ENCODE measurements at regions not wholly inside any gene's neighbourhood (a gene's known extent, or its start where the extent isn't known, plus 50 kb on each side); places are given as distances from the start of the nearest gene placed in this dataset.

- H2AFZ ChIP-seq (ENCODE audit: low read depth, low read length) = no peak overlapping the region
- FAIRE-seq (no peak), DNase-seq (ENCODE audit: low read depth, low spot score) (no peak)
- H3K4me2 ChIP-seq (ENCODE audit: insufficient read depth, low read length) = no peak overlapping the region
- TF ChIP-seq GATA2 (IDR thresholded peaks at IDR 0.05; ENCODE audit: insufficient read depth, insufficient read length, low read depth, low read length) (no peak), JUN (IDR thresholded peaks at IDR 0.05; ENCODE audit: borderline replicate concordance, insufficient read depth, insufficient read length, low read depth) (no peak), POLR2A (IDR thresholded peaks at IDR 0.05; ENCODE audit: low read depth, low read length) (no peak), MAX (IDR thresholded peaks at IDR 0.05; ENCODE audit: insufficient read depth, insufficient read length) (no peak), EZH2 (IDR thresholded peaks at IDR 0.05; ENCODE audit: borderline replicate concordance, low read depth, low read length, severe bottlenecking) (no peak), POLR2AphosphoS5 (IDR thresholded peaks at IDR 0.05; ENCODE audit: insufficient read depth, low read depth, low read length) (no peak), MYC (IDR thresholded peaks at IDR 0.05; ENCODE audit: low read depth, low read length) (no peak), CTCF (IDR thresholded peaks at IDR 0.05; ENCODE audit: extremely low read depth in 1 of 2, insufficient read depth in 1 of 2, low read depth in 1 of 2, low read length in 2 of 2) (no peak), FOS (IDR thresholded peaks at IDR 0.05; ENCODE audit: borderline replicate concordance, insufficient read depth, low read length) (no peak)
- no TSS peak for BruUV-seq (replicated peaks)
- intact Hi-C loops (cut with micrococcal nuclease) = no loop called here
- ChIA-PET POLR2A (no interaction called here), CTCF (interaction anchor here (1.0 to 1.4 kb wide), 2 partner anchors 15 to 236 kb away, joined by 3 to 6 read pairs; no protein-coding TSS in a partner anchor)
- H3K27me3 ChIP-seq (ENCODE audit: control insufficient read depth in 2 of 2, insufficient read depth in 2 of 2, low read length in 2 of 2) = peaks cover 22 to 28% of the 10 kb centered on the region in 2 experiments
- H3K4me1 ChIP-seq (ENCODE audit: control insufficient read depth, extremely low read depth, insufficient read depth, low read length) = no peaks in the 10 kb centered on the region
- no peaks in the 10 kb centered on the region for H3K9me1 ChIP-seq (replicated peaks; ENCODE audit: control insufficient read depth, extremely low read depth, insufficient read depth, low read length)
- no peaks in the 10 kb centered on the region for H3K79me2 ChIP-seq (ENCODE audit: control insufficient read depth, insufficient read depth, low read length)
- no peak overlapping the region for H3K9ac ChIP-seq (replicated peaks; ENCODE audit: extremely low read depth, insufficient read depth, low read length)
- dilution Hi-C loops (cut with MboI; ENCODE audit: extremely low pct_ligation_motif_present, low sequenced_read_pairs) = no loop called here
- H3K27ac ChIP-seq (ENCODE audit: insufficient read depth, low read depth, low read length) = no peak overlapping the region
- H4K20me1 ChIP-seq (replicated peaks; ENCODE audit: control insufficient read depth, extremely low read depth, insufficient read depth, low read length) = no peaks in the 10 kb centered on the region
- H3K36me3 ChIP-seq (ENCODE audit: control insufficient read depth in 2 of 2, extremely low read depth in 1 of 2, insufficient read depth in 2 of 2, low read length in 2 of 2) = no peaks in the 10 kb centered on the region
- no peak overlapping the region for H3K4me3 ChIP-seq (replicated peaks in 1 of 3; ENCODE audit: insufficient read depth in 1 of 3, low read depth in 1 of 3, low read length in 3 of 3)
- no peaks in the 10 kb centered on the region for H3K9me3 ChIP-seq (replicated peaks; ENCODE audit: control insufficient read depth, insufficient read depth, low read length)
Measured at GRCh38 chr2:64932371-64933216, 56.6 kb upstream of the SLC1A4 start.

Data from endothelial cell of umbilical vein (primary cell).